CD14-positive monocyte (primary cell): ENCODE measurements at regions not wholly inside any gene's neighbourhood (a gene's known extent, or its start where the extent isn't known, plus 50 kb on each side); places are given as distances from the start of the nearest gene placed in this dataset.

Experiments used
- DNase-seq, 3 donors: peaks; one replicate each; pipeline ENCODE4 v3.0.0-alpha.2; 2011 to 2022
- H2AFZ ChIP-seq: 2 replicates; pipeline ENCODE4 v1.6.0; 2012; ENCODE audit warnings: mild to moderate bottlenecking, low read depth, low read length, inconsistent platforms; ENCODE audit not compliant: insufficient read depth, poor library complexity, severe bottlenecking
- H3K27ac ChIP-seq, 2 donors: 1 replicate in 1 of 2; 2 replicates in 1 of 2; pipeline ENCODE4 v1.5.1; 2012 to 2013; ENCODE audit warnings: low read length in 2 of 2, control low read depth in 1 of 2, inconsistent platforms in 1 of 2, low read depth in 1 of 2, mild to moderate bottlenecking in 1 of 2
- H3K27me3 ChIP-seq, 2 donors: one replicate each; pipeline versions ENCODE4 v1.6.0 to v1.6.1; 2011 to 2013; ENCODE audit warnings: low read length in 2 of 2; ENCODE audit not compliant: control insufficient read depth in 2 of 2, insufficient read depth in 2 of 2
- H3K36me3 ChIP-seq, 2 donors: replicated peaks in 1 of 2; 1 replicate in 1 of 2; 2 replicates in 1 of 2; pipeline versions ENCODE4 v1.5.1 to v1.6.1; 2012 to 2013; ENCODE audit warnings: low read length in 2 of 2, control low read depth in 1 of 2, inconsistent platforms in 1 of 2, mild to moderate bottlenecking in 1 of 2; ENCODE audit not compliant: insufficient read depth in 2 of 2, control insufficient read depth in 1 of 2
- H3K4me1 ChIP-seq, 2 donors: 1 replicate in 1 of 2; 2 replicates in 1 of 2; pipeline versions ENCODE4 v1.5.1 to v1.6.1; 2012 to 2013; ENCODE audit warnings: low read length in 2 of 2, control low read depth in 1 of 2, inconsistent platforms in 1 of 2, mild to moderate bottlenecking in 1 of 2, moderate library complexity in 1 of 2; ENCODE audit not compliant: insufficient read depth in 2 of 2, control insufficient read depth in 1 of 2
- H3K4me2 ChIP-seq: replicated peaks from 2 replicates; pipeline ENCODE3; 2012; ENCODE audit warnings: low read length, moderate library complexity, mild to moderate bottlenecking; ENCODE audit not compliant: poor library complexity, severe bottlenecking; ENCODE audit errors: extremely low read depth
- H3K4me3 ChIP-seq, 3 experiments: fragments of 200-600 bp in 1 of 3; sonication (generic) in 1 of 3; replicated peaks in 1 of 3; 1 replicate in 2 of 3; 2 replicates in 1 of 3; pipeline ENCODE4 v1.5.1; 2011 to 2013; ENCODE audit warnings: low read length in 3 of 3, mild to moderate bottlenecking in 3 of 3, control low read depth in 2 of 3, low read depth in 2 of 3, inconsistent platforms in 1 of 3, moderate library complexity in 1 of 3
- H3K79me2 ChIP-seq: 2 replicates; pipeline ENCODE4 v1.6.0; 2012; ENCODE audit warnings: mild to moderate bottlenecking, control low read depth, inconsistent platforms, low read length, moderate library complexity; ENCODE audit not compliant: insufficient read depth
- H3K9ac ChIP-seq: 2 replicates; pipeline ENCODE4 v1.6.0; 2017; ENCODE audit warnings: low read length, mild to moderate bottlenecking; ENCODE audit not compliant: insufficient read depth, poor library complexity, severe bottlenecking
- H3K9me3 ChIP-seq, 2 donors: replicated peaks in 1 of 2; 1 replicate in 1 of 2; 2 replicates in 1 of 2; pipeline versions ENCODE4 v1.5.1 to v1.6.1; 2012 to 2013; ENCODE audit warnings: low read length in 2 of 2, control low read depth in 1 of 2; ENCODE audit not compliant: control insufficient read depth in 1 of 2, insufficient read depth in 1 of 2
- H4K20me1 ChIP-seq: 2 replicates; pipeline ENCODE4 v1.6.0; 2012; ENCODE audit warnings: mild to moderate bottlenecking, low read length, control low read depth, moderate library complexity; ENCODE audit not compliant: insufficient read depth
- H3K27ac Mint-ChIP-seq, 7 donors: one replicate each; pipeline ENCODE4 v1.8.0; 2020; ENCODE audit warnings: mild to moderate bottlenecking in 7 of 7, mixed read lengths in 7 of 7, moderate library complexity in 6 of 7, inconsistent platforms in 2 of 7
- H3K27me3 Mint-ChIP-seq, 3 donors: one replicate each; pipeline ENCODE4 v1.8.0; 2021 to 2022; ENCODE audit warnings: low read depth in 3 of 3, mild to moderate bottlenecking in 3 of 3, mixed read lengths in 3 of 3, moderate library complexity in 3 of 3, inconsistent platforms in 1 of 3
- H3K36me3 Mint-ChIP-seq, 2 donors: one replicate each; pipeline ENCODE4 v1.8.0; 2020; ENCODE audit warnings: mixed read lengths in 2 of 2, inconsistent platforms in 1 of 2, mild to moderate bottlenecking in 1 of 2
- H3K4me1 Mint-ChIP-seq: one replicate; pipeline ENCODE4 v1.8.0; 2020; ENCODE audit warnings: mild to moderate bottlenecking, mixed read lengths
- H3K4me3 Mint-ChIP-seq, 2 donors: one replicate each; pipeline ENCODE4 v1.8.0; 2020; ENCODE audit warnings: mild to moderate bottlenecking in 2 of 2, mixed read lengths in 2 of 2, moderate library complexity in 1 of 2
- H3K9me3 Mint-ChIP-seq, 7 donors: one replicate each; pipeline ENCODE4 v1.8.0; 2020 to 2022; ENCODE audit warnings: mixed read lengths in 7 of 7, mild to moderate bottlenecking in 6 of 7, moderate library complexity in 6 of 7, inconsistent platforms in 2 of 7
- CTCF ChIP-seq: fragments of 200-600 bp; IDR thresholded peaks from one replicate; pipeline ENCODE4 v1.8.0; 2022; ENCODE audit warnings: antibody characterized with exemption, mild to moderate bottlenecking
- WGBS: methylation state at CpG from one replicate; pipeline ENCODE4 v1.1.5; 2013; ENCODE audit warnings: missing lambda C conversion rate; ENCODE audit not compliant: insufficient coverage; 5-methylcytosine and 5-hydroxymethylcytosine counted together
- intact Hi-C, 2 donors: fragments of 100-400 bp; cut with micrococcal nuclease; formaldehyde crosslinking; loops; one replicate each; pipeline versions ENCODE4 v1.15.0 to v1.15.1; 2023

- no peaks in the 10 kb centered on the region for H4K20me1 ChIP-seq
- H3K4me3 ChIP-seq, result no peak overlapping the region
- no peak for DNase-seq
- H3K4me1 Mint-ChIP-seq, result no peaks in the 10 kb centered on the region
- no peak overlapping the region for H3K27ac Mint-ChIP-seq
- H3K27ac ChIP-seq, result no peak overlapping the region
- intact Hi-C loops, result no loop called here
- peaks cover 0 to 3% (median 3%) of the 10 kb centered on the region in 3 donors for H3K27me3 Mint-ChIP-seq
- no peaks in the 10 kb centered on the region for H3K79me2 ChIP-seq
- no peak overlapping the region for H2AFZ ChIP-seq
- TF ChIP-seq CTCF, result no peak
- no peaks in the 10 kb centered on the region for H3K4me1 ChIP-seq
- WGBS, result no CpG with 5 or more reads among the region's 2 CpGs
- H3K9me3 ChIP-seq, result no peaks in the 10 kb centered on the region
- H3K4me3 Mint-ChIP-seq, result no peak overlapping the region
- no peak overlapping the region for H3K4me2 ChIP-seq
- H3K9me3 Mint-ChIP-seq, result peaks cover 0 to 3% (median 1%) of the 10 kb centered on the region in 7 donors
- no peaks in the 10 kb centered on the region for H3K36me3 ChIP-seq
- H3K36me3 Mint-ChIP-seq, result no peaks in the 10 kb centered on the region
- H3K9ac ChIP-seq, result no peak overlapping the region
- no peaks in the 10 kb centered on the region for H3K27me3 ChIP-seq
Measured at GRCh38 chr2:176892676-176893226, 319.8 kb upstream of the HNRNPA3 start.

- Mint-ChIP-seq H3K4me3 (no peak overlapping the region), H3K27me3 (peaks cover 0 to 3% (median 0%) of the 10 kb centered on the region in 3 donors), H3K9me3 (peaks cover 0 to 4% (median 1%) of the 10 kb centered on the region in 7 donors), H3K27ac (no peak overlapping the region), H3K36me3 (no peaks in the 10 kb centered on the region), H3K4me1 (no peaks in the 10 kb centered on the region)
- no peak overlapping the region for H3K4me2 ChIP-seq
- H3K79me2 ChIP-seq, result no peaks in the 10 kb centered on the region
- H4K20me1 ChIP-seq, result no peaks in the 10 kb centered on the region
- DNase-seq, result no peak
- H3K27me3 ChIP-seq, result no peaks in the 10 kb centered on the region
- TF ChIP-seq CTCF, result no peak
- H3K27ac ChIP-seq, result no peak overlapping the region
- no CpG with 5 or more reads among the region's 2 CpGs for WGBS
- intact Hi-C loops, result no loop called here
- H2AFZ ChIP-seq, result no peak overlapping the region
- H3K4me1 ChIP-seq, result no peaks in the 10 kb centered on the region
- no peaks in the 10 kb centered on the region for H3K9me3 ChIP-seq
- H3K9ac ChIP-seq, result no peak overlapping the region
- no peaks in the 10 kb centered on the region for H3K36me3 ChIP-seq
- no peak overlapping the region for H3K4me3 ChIP-seq
Measured at GRCh38 chr2:176895158-176895557, 317.4 kb upstream of the HNRNPA3 start.
